GM12878 (cell line): ENCODE measurements at regions not wholly inside any gene's neighbourhood (a gene's known extent, or its start where the extent isn't known, plus 50 kb on each side); places are given as distances from the start of the nearest gene placed in this dataset.

ENCODE experiments used
- EZH2 ChIP-seq: IDR thresholded peaks from 2 replicates; pipeline ENCODE4 v1.6.1; 2012; ENCODE audit warnings: low read depth, mild to moderate bottlenecking, control low read depth, inconsistent platforms, low read length, borderline replicate concordance; ENCODE audit not compliant: control insufficient read depth
- HDAC2 ChIP-seq: fragments of 200-600 bp; sonication (generic); IDR thresholded peaks from 2 replicates; pipeline ENCODE4 v1.6.1; 2017
- MXI1 ChIP-seq: fragments of 150-350 bp; IDR thresholded peaks from 2 replicates; pipeline ENCODE4 v1.6.1; 2011; ENCODE audit warnings: low read depth, mild to moderate bottlenecking, inconsistent platforms, low read length, improper control_type of control experiment
- POLR2A ChIP-seq: IDR thresholded peaks from 2 replicates; pipeline ENCODE4 v1.6.1; 2011; ENCODE audit warnings: low read depth, mild to moderate bottlenecking, low read length
- POLR2AphosphoS5 ChIP-seq: IDR thresholded peaks from 2 replicates; pipeline ENCODE4 v1.6.1; 2011; ENCODE audit warnings: mild to moderate bottlenecking, low read length, inconsistent platforms
- RAD21 ChIP-seq: IDR thresholded peaks from 2 replicates; pipeline ENCODE4 v1.6.1; 2011; ENCODE audit warnings: mild to moderate bottlenecking, low read depth, low read length, moderate library complexity; ENCODE audit not compliant: insufficient read depth
- RFX5 ChIP-seq: IDR thresholded peaks from 2 replicates; pipeline ENCODE4 v1.6.1; 2011; ENCODE audit warnings: low read depth, low read length, improper control_type of control experiment
- ZBED1 ChIP-seq: IDR thresholded peaks from 2 replicates; pipeline ENCODE4 v1.6.1; 2016; ENCODE audit warnings: borderline replicate concordance
- ZZZ3 ChIP-seq: IDR thresholded peaks from 2 replicates; pipeline ENCODE4 v1.6.1; 2011; ENCODE audit warnings: low read depth; ENCODE audit not compliant: control insufficient read depth, insufficient read length
- TF ChIP-seq, protein P1 (sequence below), 3 experiments: IDR thresholded peaks in 2 of 3; conservative IDR thresholded peaks in 1 of 3; 2 replicates each; pipeline ENCODE4 v1.5.1; 2011; ENCODE audit warnings: low read depth in 3 of 3, low read length in 3 of 3, mild to moderate bottlenecking in 3 of 3, control low read depth in 2 of 3, moderate library complexity in 2 of 3, inconsistent platforms in 1 of 3, mixed read lengths in 1 of 3; ENCODE audit not compliant: control insufficient read depth in 2 of 3, insufficient read depth in 1 of 3; ENCODE audit errors: extremely low read depth in 1 of 3
- TF ChIP-seq, protein P2 (sequence below): fragments of 450-650 bp; IDR thresholded peaks from 2 replicates; pipeline ENCODE4 v1.6.1; 2014; ENCODE audit warnings: mild to moderate bottlenecking

DNA sequence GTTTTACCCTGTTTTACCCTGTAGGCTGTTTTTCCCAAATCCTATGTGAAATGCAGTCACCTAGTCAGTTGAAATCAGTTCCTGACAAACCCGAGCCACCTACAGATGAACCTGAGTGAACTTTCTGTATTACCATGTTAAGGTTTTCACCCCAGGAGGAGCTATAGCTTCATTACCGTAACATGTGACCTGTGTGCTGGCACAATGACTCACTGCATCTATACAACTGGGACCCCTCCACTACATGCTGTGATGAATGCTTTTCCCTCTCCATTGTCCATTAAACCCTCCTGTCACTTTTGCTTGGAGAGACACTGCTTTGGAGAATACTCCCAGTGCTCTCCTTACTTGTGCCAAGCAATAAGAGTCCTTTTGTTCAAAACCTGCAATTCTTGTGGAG, 1974.8 kb downstream of the EFNA5 start:
- TF ChIP-seq POLR2AphosphoS5 (no peak), EZH2 (no peak), ZZZ3 (no peak), MXI1 (no peak), RAD21 (no peak), ZBED1 (no peak), RFX5 (no peak), HDAC2 (no peak), POLR2A (no peak)
- TF ChIP-seq, protein P1, sequence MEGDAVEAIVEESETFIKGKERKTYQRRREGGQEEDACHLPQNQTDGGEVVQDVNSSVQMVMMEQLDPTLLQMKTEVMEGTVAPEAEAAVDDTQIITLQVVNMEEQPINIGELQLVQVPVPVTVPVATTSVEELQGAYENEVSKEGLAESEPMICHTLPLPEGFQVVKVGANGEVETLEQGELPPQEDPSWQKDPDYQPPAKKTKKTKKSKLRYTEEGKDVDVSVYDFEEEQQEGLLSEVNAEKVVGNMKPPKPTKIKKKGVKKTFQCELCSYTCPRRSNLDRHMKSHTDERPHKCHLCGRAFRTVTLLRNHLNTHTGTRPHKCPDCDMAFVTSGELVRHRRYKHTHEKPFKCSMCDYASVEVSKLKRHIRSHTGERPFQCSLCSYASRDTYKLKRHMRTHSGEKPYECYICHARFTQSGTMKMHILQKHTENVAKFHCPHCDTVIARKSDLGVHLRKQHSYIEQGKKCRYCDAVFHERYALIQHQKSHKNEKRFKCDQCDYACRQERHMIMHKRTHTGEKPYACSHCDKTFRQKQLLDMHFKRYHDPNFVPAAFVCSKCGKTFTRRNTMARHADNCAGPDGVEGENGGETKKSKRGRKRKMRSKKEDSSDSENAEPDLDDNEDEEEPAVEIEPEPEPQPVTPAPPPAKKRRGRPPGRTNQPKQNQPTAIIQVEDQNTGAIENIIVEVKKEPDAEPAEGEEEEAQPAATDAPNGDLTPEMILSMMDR (IDR thresholded peaks at IDR 0.05 in 2 of 3, conservative IDR thresholded peaks at IDR 0.05 in 1 of 3; ENCODE audit: control insufficient read depth in 2 of 3, extremely low read depth in 1 of 3, insufficient read depth in 1 of 3, low read depth in 3 of 3, low read length in 3 of 3), result no peak
- TF ChIP-seq, protein P2, sequence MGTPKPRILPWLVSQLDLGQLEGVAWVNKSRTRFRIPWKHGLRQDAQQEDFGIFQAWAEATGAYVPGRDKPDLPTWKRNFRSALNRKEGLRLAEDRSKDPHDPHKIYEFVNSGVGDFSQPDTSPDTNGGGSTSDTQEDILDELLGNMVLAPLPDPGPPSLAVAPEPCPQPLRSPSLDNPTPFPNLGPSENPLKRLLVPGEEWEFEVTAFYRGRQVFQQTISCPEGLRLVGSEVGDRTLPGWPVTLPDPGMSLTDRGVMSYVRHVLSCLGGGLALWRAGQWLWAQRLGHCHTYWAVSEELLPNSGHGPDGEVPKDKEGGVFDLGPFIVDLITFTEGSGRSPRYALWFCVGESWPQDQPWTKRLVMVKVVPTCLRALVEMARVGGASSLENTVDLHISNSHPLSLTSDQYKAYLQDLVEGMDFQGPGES, result no peak
